ENCODE measurements at regions not wholly inside any gene's neighbourhood (a gene's known extent, or its start where the extent isn't known, plus 50 kb on each side); places are given as distances from the start of the nearest gene placed in this dataset.

DNA sequence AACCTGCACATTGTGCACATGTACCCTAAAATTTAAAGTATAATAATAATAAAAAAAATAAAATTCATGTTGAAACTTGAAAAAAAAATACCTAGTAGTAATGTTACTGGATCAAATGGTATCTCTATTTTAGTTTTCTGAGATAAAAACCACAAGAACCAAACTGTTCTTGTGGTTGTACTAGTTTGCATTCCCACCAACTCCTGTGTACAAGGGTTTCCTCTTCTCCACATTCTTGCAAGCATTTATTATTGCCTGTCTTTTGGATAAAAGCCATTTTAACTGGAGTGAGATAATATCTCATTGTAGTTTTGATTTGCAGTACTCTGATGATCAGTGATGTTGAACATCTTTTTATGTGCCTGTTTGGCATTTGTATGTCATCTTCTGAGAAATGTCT is 177.7 kb downstream of the KIF20B start:
- Mint-ChIP-seq H3K36me3 (ENCODE audit: low read depth, unreplicated experiment) (no peaks in the 10 kb centered on the region), H3K27me3 (ENCODE audit: unreplicated experiment) (no peaks in the 10 kb centered on the region)
- no peak for DNase-seq (ENCODE audit: low spot score)

DNA sequence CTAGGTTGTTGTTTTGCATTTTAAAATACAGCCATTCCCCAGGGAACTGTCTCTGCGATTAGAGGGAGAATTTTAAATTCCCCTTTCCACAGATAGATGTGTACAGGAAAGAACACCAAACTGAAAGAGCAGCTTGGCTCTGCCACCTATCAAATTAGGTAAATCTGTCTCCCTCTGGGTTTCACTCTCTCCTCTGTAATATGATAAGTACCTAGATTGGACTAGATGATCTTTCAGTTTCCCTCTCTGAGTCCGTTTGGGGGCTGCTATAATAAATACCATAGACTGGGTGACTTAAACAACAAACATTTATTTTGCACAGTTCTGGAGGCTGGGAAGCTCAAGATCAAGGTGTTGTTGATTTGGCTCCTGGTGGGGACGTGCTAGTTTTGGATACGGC is 186.0 kb downstream of the KIF20B start:
- H3K27ac Mint-ChIP-seq (ENCODE audit: unreplicated experiment), result no peak overlapping the region
- H3K27me3 Mint-ChIP-seq (ENCODE audit: unreplicated experiment), result peaks cover 2% of the 10 kb centered on the region
- H3K4me3 Mint-ChIP-seq (ENCODE audit: unreplicated experiment), result no peak overlapping the region
- DNase-seq (ENCODE audit: low spot score), result no peak
- no peaks in the 10 kb centered on the region for H3K9me3 Mint-ChIP-seq (ENCODE audit: unreplicated experiment)
- H3K36me3 Mint-ChIP-seq (ENCODE audit: low read depth, unreplicated experiment), result no peaks in the 10 kb centered on the region
- TF ChIP-seq, protein P1, sequence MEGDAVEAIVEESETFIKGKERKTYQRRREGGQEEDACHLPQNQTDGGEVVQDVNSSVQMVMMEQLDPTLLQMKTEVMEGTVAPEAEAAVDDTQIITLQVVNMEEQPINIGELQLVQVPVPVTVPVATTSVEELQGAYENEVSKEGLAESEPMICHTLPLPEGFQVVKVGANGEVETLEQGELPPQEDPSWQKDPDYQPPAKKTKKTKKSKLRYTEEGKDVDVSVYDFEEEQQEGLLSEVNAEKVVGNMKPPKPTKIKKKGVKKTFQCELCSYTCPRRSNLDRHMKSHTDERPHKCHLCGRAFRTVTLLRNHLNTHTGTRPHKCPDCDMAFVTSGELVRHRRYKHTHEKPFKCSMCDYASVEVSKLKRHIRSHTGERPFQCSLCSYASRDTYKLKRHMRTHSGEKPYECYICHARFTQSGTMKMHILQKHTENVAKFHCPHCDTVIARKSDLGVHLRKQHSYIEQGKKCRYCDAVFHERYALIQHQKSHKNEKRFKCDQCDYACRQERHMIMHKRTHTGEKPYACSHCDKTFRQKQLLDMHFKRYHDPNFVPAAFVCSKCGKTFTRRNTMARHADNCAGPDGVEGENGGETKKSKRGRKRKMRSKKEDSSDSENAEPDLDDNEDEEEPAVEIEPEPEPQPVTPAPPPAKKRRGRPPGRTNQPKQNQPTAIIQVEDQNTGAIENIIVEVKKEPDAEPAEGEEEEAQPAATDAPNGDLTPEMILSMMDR (IDR thresholded peaks at IDR 0.05; ENCODE audit: unreplicated experiment), result no peak
- H3K4me1 Mint-ChIP-seq (ENCODE audit: unreplicated experiment), result no peaks in the 10 kb centered on the region

More for the DNA sequence above, 177.7 kb downstream of the KIF20B start:
- H3K27ac Mint-ChIP-seq (ENCODE audit: unreplicated experiment), result no peak overlapping the region
- TF ChIP-seq, protein P1 (IDR thresholded peaks at IDR 0.05; ENCODE audit: unreplicated experiment), result no peak
- no peak overlapping the region for H3K4me3 Mint-ChIP-seq (ENCODE audit: unreplicated experiment)
- no peaks in the 10 kb centered on the region for H3K4me1 Mint-ChIP-seq (ENCODE audit: unreplicated experiment)
- H3K9me3 Mint-ChIP-seq (ENCODE audit: unreplicated experiment), result no peaks in the 10 kb centered on the region

DNA sequence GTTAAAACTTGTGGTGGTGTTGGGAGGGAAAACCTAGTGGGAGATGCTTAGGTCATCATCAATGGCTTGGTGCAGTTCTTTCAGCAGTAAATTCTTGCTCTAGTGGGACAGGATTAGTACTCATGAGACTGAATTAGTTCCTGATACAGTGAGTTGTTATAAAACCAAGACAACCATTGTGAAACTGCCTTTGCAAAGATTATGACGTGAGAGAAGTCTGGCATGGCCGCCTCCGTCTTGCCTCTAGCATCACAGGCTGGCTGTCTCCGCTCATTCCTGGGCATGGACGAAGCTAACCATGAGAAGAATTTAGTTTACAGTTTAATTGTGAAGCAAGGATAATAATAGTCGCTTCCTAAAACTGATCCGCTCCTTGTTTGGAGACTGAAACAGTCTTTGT is 186.4 kb downstream of the KIF20B start:
- Mint-ChIP-seq H3K4me3 (ENCODE audit: unreplicated experiment) (no peak overlapping the region), H3K27ac (ENCODE audit: unreplicated experiment) (no peak overlapping the region), H3K27me3 (ENCODE audit: unreplicated experiment) (peaks cover 2% of the 10 kb centered on the region), H3K36me3 (ENCODE audit: low read depth, unreplicated experiment) (no peaks in the 10 kb centered on the region), H3K4me1 (ENCODE audit: unreplicated experiment) (no peaks in the 10 kb centered on the region), H3K9me3 (ENCODE audit: unreplicated experiment) (no peaks in the 10 kb centered on the region)
- TF ChIP-seq, protein P1 (IDR thresholded peaks at IDR 0.05; ENCODE audit: unreplicated experiment), result no peak
- DNase-seq (ENCODE audit: low spot score), result no peak

DNA sequence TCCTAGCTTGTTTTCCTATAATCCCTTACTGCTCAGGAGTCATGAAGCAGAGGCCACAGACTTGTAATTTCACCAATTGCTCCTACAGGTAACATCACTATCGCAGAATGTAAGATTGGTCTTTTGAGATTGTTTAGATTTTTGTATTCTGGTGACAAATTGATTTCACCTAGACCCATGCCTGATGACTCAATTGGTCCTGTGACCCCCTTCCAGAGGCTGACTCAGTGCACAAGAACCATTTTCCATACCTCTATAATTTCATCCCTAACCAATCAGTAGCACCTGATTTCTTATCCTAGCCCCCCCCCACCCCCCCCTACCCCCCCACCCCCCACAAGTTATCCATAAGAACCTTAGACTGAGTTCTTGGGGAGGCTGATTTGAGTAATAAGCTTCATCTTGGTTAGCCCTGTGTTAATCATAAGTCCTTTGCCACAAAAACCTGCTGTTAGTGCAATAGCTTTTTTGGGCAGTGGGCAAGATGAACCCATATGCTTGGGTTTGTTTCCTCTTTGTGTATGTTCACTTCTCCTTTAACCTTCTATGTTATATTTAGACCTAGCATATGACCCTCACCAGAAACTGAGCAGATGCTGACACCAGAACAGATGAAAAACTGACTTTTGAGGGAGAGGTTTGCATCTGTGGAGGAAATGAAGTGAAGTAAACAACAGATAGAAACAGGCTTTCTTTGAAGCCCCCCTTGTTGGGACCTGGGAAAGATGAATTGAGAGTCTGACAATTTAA is 187.1 kb downstream of the KIF20B start:
- TF ChIP-seq, protein P1 (IDR thresholded peaks at IDR 0.05; ENCODE audit: unreplicated experiment), result no peak
- H3K27me3 Mint-ChIP-seq (ENCODE audit: unreplicated experiment), result peaks cover 2% of the 10 kb centered on the region
- no peaks in the 10 kb centered on the region for H3K4me1 Mint-ChIP-seq (ENCODE audit: unreplicated experiment)
- no peaks in the 10 kb centered on the region for H3K36me3 Mint-ChIP-seq (ENCODE audit: low read depth, unreplicated experiment)
- H3K4me3 Mint-ChIP-seq (ENCODE audit: unreplicated experiment), result no peak overlapping the region
- H3K27ac Mint-ChIP-seq (ENCODE audit: unreplicated experiment), result no peak overlapping the region
- H3K9me3 Mint-ChIP-seq (ENCODE audit: unreplicated experiment), result no peaks in the 10 kb centered on the region
- no peak for DNase-seq (ENCODE audit: low spot score)

DNA sequence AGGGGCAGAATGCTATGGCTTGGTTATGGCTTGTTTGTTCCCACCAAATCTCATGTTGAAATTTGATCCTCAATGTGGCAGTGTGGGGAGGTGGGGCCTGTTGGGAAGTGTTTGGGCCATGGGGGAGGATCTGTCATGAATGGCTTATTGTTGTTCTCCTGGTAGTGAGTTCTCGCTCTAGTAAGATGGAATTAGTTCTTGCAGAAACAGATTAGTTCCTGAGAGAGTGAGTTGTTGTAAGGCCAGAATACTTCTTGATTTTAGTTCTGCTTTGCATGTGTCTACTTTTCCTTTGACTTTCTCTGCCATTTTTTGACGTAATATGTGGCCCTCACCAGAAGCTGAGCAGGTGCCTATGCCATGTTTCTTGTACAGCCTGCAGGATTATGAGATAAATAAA is 188.2 kb downstream of the KIF20B start:
- no peak overlapping the region for H3K27ac Mint-ChIP-seq (ENCODE audit: unreplicated experiment)
- H3K36me3 Mint-ChIP-seq (ENCODE audit: low read depth, unreplicated experiment), result no peaks in the 10 kb centered on the region
- TF ChIP-seq, protein P1 (IDR thresholded peaks at IDR 0.05; ENCODE audit: unreplicated experiment), result no peak
- no peak overlapping the region for H3K4me3 Mint-ChIP-seq (ENCODE audit: unreplicated experiment)
- peaks cover 2% of the 10 kb centered on the region for H3K27me3 Mint-ChIP-seq (ENCODE audit: unreplicated experiment)
- H3K9me3 Mint-ChIP-seq (ENCODE audit: unreplicated experiment), result no peaks in the 10 kb centered on the region
- H3K4me1 Mint-ChIP-seq (ENCODE audit: unreplicated experiment), result no peaks in the 10 kb centered on the region
- DNase-seq (ENCODE audit: low spot score), result no peak

All from endothelial cell (in vitro differentiated cells).